Adipose tissue (tissue), 3 donors: ENCODE measurements at regions not wholly inside any gene's neighbourhood (a gene's known extent, or its start where the extent isn't known, plus 50 kb on each side); places are given as distances from the start of the nearest gene placed in this dataset.

Experiments
- H3K27ac ChIP-seq: one replicate; pipeline ENCODE4 v1.5.1; 2013; ENCODE audit warnings: low read depth, low read length
- WGBS, 3 donors: extraction: QIAGEN DNeasy Blood & Tissue Kit; methylation state at CpG; one replicate each; pipeline ENCODE4 v1.1.7; 2013; 5-methylcytosine and 5-hydroxymethylcytosine counted together
- donor health status: healthy with polysubstance abuse.
- donor health status: Bipolar disorder and iron deficiency.
- donor health status: healthy.

DNA sequence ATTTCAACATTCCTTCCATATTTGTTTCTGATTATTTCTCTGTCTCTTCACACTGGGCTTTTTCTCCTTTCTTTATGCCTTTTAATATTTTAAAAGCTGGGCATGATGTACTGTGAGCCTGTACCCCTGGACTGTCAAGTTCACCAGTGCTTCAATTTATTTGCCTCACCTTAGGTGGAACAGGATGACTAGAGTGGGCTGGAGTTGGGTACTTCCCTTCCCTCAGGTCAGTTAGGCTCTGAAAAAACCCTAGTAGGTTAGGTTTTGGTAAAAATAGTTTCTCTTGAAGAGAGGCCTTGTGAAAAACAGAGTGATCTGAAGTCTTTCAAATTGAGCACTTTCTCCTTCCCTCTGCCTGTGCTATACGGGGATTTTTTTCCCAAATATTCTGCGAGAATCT, 163.0 kb upstream of the LYPLAL1 start:
- no peak overlapping the region for H3K27ac ChIP-seq
- 94 to 98% (median 95%) methylated on average over 2 of the region's 2 CpGs for WGBS, 3 donors

DNA sequence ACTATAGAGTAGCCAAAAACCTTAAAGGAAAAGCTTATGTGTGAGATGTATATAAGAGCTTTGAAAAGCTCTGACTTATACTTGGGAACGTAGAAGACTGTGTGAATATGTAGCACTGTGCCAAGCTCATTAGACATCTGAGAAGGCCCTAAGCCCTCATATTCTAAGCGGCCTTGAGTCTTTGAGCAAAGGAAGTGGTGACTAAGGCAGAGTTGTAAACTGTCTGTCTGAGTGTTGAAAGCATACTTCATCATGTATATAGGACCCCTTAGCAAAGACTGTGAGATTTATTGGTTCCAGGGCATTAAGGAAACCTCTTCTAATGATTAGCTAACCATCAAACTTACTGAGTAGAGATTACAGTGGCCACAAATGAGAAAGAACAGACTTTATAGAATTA, 153.3 kb upstream of the LYPLAL1 start:
- 86 to 87% (median 86%) methylated on average over 2 of the region's 2 CpGs for WGBS, 3 donors
- no peak overlapping the region for H3K27ac ChIP-seq

DNA sequence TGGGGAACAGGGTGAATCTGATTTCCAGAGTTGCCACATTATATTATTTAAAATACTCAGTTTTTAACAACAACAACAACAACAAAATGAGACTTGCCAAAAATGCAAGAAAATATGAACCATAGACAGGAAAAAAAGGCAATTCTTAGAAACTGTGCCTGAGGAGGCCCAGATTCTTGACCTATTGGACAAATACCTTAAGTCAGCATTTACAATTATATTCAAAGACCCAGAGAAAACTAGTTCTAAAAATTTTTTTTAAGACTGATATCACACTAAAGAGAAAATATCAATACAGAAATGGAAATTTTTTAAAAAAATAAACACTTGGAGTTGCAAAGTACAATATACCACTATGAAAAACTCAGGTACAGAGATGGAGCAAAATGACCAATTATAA, 152.8 kb upstream of the LYPLAL1 start:
- no peak overlapping the region for H3K27ac ChIP-seq

DNA sequence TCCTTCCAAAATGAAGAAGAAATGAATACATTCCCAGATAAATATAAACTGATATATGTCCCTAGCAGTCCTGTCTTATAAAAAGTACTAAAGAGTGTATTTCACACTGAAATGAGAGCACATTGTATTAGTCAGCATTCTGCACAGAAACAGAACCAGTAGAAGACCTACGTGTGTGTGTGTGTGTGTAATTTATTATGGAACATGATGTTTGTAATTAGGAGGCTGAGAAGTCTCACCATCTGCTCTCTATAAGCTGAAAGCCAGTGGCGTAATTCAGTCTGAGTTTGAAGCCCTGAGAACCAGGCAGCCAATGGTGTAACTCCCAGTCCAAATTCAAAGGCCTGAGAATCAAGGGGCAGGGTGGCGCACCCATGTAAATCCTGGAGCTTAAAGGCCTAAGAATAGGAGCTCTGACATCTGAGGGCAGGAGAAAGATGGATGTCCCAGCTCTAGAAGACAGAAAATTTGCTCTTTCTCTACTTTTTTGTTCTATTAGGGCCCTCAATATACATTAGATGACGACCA, 146.5 kb upstream of the LYPLAL1 start:
- 80 to 86% (median 85%) methylated on average over 4 of the region's 4 CpGs for WGBS, 3 donors
- no peak overlapping the region for H3K27ac ChIP-seq

DNA sequence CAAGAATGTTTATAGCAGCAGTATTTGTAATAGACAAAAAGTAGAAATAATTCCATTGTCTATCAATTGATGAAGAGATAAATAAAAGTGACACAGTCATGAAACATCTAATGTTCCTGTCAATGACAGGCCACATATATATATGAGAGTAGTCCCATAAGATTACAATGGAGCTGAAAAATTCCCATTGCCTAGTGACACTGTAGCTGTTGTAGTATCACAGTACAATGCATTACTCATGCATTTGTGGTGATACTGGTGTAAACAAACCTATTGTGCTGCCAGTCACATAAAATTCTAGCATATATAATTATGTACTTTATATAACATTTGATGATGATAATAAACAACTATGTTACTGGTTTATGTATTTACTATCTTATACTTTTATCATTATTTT, 141.9 kb upstream of the LYPLAL1 start:
- no peak overlapping the region for H3K27ac ChIP-seq

DNA sequence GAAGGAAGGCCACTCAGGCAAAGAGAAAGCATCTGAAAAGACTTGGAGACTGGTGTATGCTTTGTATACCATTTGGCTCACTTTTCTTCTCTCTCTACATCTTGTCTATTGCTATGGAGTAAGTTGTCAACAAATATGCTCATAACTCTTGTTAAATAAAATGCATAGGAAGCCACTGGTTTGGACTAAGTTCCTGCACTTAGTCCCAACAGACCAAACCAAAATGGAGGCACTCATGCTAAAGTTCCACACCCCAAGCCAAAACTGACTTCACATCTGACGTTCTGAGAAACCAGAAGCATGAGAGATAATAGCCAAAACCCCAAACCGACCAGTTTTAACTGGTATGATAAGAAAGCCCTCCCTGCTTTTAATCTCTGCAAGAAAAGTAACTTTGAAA, 135.3 kb upstream of the LYPLAL1 start:
- H3K27ac ChIP-seq: no peak overlapping the region
- 82 to 87% (median 87%) methylated on average over 2 of the region's 2 CpGs for whole genome bisulfite sequencing, 3 donors

DNA sequence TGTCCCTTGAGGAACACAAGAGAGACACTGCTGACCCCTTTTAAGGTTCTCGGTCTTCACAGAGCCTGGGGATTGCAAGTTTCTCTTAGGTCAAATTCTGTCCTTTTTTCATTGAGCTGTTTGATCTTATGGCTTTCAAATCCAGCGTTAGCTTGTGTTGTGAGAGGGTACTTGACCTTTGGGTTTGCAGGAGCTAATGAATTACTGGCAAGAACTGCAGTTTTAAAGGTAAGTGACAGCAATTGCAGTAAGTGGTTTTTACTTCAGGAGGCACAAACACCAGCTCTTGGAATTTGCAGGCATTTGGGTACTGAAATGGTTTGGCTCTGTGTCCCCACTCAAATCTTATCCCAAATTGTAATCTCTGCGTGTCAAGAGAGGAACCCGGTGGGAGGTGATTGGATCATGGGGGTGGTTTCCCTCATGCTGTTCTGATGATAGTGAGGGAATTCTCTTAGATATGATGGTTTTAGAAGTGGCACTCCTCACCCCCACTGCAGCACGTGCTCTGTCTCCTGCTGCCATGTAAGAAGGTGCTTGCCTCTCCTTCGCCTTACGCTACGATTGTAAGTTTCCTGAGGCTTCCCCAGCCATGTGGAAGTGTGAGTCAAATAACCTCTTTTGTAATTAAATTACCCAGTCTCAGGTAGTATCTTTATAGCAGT, 134.5 kb upstream of the LYPLAL1 start:
- no peak overlapping the region for H3K27ac ChIP-seq

DNA sequence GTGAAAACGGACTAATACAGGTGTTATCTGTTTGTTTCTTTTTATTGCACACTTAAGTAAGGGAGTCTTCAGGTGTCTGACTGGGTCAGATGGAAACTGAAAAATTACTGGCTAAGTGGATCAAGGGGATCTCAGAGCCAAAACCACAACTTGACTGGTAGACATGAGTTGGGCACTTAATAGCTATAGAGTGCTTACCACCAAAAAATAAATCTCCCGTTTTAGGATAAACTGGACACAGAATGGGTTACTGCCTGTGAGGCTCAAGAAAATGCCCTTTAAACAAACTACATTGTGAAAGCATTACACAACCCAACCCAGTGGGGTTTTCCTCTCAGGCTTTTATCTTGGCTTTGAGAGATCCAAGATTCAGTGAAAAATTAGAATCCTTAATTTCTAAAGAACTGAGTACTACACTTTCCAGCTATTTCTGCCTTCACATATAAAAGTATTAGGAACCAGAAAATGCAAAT, 134.0 kb upstream of the LYPLAL1 start:
- H3K27ac ChIP-seq: no peak overlapping the region
- WGBS, 3 donors: 72 to 88% (median 74%) methylated on average over 2 of the region's 2 CpGs

More for the DNA sequence above, 134.5 kb upstream of the LYPLAL1 start:
- WGBS, 3 donors: 80 to 87% (median 83%) methylated on average over 8 of the region's 8 CpGs

DNA sequence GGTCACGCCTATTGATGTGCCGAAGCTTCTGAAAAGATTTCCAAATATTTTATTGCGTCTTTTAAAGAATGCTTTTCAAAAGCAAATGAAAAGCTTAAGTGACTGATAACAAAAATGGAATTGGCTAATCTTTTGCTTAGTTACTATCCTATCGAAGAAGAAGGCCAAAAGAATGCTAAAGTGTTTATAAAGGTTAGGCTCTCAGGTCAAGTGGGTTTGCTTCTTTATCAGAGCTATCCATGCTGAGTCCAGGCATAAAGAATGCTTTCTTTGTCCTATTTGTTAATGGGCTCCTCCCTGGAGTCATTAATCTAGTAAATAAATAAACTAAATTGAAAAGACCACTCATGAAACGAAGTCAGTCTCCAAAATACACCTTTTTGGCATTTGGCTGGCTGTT, 133.4 kb upstream of the LYPLAL1 start:
- no peak overlapping the region for H3K27ac ChIP-seq
- 66 to 70% (median 69%) methylated on average over 5 of the region's 5 CpGs for WGBS, 3 donors

DNA sequence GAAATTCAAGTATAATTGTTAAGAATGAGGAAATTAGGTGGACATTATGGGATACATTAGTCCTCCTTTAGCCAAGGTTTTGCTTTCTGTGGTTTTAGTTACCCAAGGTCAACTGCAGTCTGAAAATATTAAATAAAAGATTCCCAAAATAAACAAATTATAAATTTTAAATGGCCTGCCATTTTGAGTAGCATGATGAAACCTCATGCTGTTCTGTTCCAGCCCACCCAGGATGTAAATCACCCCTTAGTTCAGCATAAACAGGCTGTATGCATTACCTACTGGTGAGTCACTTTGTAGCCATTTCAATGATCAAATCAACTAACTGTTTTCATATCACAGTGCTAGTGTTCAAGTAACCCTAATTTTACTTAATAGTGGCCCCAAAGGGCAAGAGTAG, 132.5 kb upstream of the LYPLAL1 start:
- no peak overlapping the region for H3K27ac ChIP-seq

DNA sequence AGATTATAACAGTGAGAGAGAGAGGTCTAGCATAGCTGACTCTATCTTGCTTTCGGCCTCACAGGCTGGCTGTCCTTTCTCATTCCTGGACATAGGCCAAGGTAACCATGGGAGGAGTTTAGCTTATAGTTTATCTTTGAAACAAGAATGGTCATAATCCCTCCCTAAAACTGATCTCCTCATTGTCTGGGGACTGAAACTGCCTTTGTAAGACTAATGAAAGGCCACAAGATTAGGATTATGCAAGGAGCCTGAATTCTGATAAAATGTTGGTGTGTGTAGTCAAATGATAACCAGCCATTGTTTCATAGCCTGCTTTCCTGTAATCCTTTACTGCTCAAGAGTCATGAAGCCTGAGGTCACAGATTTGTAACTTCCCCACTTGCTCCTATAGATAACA, 131.9 kb upstream of the LYPLAL1 start:
- 0 to 92% (median 36%) methylated on average over 1 of the region's 1 CpG for WGBS, 3 donors
- H3K27ac ChIP-seq: no peak overlapping the region

DNA sequence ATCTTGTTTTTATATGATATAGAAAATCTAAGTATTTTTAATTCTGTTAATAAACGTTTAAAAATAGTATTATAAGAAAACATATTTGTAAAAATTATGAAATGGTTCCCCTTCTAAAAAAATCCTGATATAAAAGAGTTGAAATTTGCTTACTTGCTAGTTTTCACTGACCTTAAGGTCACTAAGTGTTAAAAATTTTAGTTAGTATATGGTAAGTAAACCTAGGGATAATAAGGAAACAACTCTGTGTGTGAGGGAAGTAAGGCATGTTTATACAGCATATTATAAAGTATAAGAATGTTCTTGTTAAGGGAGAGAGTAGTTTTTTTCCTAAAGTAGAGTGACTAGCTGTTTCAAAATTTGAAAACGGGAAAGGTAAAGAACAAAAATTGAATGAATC, 130.9 kb upstream of the LYPLAL1 start:
- 36 to 89% (median 57%) methylated on average over 2 of the region's 2 CpGs for WGBS, 3 donors
- no peak overlapping the region for H3K27ac ChIP-seq

DNA sequence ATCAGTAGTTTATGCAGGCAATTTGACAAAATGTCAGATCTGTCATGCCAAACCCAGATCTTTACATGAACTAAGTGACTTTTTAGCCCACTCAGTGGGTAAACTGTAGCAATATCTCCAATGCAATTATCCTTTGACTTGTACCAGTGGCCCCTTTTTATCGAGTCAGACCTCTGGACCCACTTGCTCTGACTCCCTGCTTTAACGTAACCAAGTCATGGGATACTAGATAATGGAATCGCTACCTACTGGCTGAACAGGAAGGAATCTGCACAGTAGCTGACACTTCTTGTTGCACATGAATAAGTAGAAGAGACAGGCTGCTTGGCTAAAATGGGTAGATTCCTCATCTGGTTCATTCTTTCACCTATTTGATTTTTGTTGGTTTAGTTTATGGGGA, 128.4 kb upstream of the LYPLAL1 start:
- 90 to 96% (median 94%) methylated on average over 3 of the region's 3 CpGs for WGBS, 3 donors
- H3K27ac ChIP-seq: no peak overlapping the region

DNA sequence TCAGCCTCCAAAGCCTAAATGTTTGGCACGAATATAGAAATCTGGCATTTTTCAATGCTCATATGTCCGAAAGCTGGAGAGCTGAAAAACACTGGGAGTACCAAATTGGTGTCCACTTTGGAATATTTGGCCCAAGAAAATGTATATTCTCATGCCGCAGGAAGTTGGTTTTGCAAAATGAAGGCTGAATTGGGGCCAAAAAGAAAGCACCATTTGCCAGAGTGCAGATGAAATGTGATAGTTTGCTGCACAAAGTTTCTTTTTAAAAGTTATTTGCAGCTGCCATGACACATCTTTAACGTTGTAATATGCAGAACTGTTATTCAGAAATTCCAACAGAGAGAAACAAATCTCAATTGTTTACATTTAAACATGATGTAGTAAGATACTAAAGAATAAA, 124.2 kb upstream of the LYPLAL1 start:
- WGBS, 3 donors: 50 to 69% (median 59%) methylated on average over 4 of the region's 4 CpGs
- H3K27ac ChIP-seq: no peak overlapping the region

DNA sequence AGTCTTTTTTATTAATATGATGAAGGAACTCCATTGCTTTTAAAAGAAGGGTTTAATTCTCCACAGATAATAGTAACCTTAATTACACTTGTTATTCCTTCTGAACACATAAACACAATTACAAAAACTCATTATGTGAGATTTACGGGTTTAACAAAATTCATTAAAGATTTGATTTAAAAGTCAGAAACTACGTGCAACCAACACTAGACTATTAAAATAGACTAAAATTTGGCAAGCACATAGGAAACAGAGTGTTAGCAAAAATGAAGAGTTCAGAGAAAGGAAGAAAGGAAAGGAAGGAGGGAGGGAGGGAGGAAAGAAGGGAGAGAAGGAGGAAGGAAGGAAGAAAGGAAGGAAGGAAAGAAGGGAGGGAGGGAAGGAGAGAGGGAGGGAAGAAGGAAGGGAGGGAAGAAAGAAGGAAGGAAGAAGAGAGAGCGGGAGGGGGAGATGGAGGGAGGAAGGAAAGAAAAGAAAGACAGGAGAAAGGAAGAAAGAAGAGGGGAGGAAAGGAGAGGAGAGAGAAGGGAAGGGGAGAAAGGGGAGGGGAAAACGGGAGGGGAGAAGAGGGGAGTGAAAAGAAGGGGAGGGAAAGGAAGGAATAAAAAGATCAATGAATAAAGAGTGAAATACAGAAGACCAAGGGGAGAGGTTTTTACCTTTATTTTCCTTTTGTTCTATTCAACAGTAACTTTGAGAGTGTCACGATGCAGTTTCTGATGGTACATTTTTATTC, 123.4 kb upstream of the LYPLAL1 start:
- no peak overlapping the region for H3K27ac ChIP-seq
- WGBS, 3 donors: 80 to 85% (median 82%) methylated on average over 5 of the region's 5 CpGs

DNA sequence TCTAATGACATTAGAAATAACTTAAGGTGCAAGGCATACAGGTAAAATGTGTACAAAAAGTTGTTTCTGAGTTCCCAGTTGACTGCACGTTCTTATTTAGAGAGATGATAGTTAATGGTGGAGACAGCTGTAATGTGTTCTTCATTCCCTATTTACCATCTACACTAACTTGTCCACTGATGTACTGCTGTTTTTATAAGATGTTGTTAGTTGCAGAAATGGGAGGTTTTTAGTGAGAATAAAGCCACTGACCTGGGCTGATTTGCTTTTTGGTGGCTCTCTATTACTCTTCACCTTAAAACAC, 122.9 kb upstream of the LYPLAL1 start:
- no peak overlapping the region for H3K27ac ChIP-seq
- WGBS, 3 donors: 0 to 86% (median 42%) methylated on average over 1 of the region's 1 CpG

DNA sequence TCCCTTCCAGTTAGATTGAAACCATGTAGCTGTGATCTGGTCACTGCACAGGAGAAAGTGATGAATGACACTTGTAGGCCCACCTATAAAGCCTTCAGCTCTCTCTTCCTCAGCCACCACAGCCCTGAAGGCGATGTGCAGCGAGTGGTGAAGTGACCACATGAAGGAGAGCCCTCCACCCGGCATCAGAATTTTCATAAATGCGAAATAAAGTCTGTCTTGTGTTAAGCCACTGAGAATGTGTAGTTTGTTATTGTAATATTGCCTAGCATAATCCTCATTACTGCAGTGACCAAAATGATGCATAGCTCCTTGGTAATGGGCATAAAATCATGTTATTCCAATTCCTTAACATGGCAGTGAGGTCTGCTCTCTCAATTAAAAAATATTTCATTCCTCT, 122.1 kb upstream of the LYPLAL1 start:
- H3K27ac ChIP-seq: no peak overlapping the region
- 71 to 95% (median 80%) methylated on average over 4 of the region's 4 CpGs for WGBS, 3 donors

DNA sequence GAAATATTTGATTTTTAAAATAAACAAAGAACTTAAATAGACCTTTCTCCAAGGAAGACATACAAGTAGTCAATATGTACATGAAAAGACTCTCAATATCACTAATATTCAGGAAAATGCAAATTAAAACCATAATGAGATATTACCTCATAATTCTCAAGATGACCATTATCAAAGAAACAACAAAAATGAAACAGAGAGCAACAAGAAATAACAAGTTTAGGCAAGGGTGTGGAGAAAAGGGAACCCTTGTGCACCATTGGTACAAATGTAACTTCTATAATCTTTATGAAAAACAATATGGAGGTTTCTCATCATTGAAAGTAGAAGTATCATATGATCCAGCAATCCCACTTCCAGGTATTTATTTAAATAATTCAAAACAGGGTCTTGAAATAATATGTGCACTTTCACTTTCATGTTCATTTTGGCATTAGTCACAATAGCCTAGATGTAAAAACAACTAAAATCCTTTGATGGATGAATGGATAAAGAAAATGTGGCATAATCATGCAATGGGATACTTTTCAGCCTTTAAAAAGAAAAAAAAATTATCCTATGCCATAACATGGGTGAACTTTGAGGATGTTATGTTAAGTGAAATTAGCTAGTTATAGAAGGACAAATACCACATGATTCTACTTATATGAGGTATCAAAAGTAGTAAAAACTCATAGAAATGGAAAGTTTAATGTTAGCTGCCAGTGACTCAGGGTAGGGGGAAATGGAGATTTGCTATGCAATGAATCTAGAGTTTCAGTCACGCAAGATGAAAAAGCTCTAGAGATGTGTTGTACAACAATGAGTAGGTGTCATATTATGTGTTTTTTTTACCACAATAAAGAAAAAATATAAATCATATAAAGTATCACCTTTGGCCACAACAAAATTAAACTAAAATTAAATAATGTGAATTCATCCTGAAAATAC, 114.5 kb upstream of the LYPLAL1 start:
- H3K27ac ChIP-seq: no peak overlapping the region
- 89 to 100% (median 94%) methylated on average over 1 of the region's 1 CpG for WGBS, 3 donors

DNA sequence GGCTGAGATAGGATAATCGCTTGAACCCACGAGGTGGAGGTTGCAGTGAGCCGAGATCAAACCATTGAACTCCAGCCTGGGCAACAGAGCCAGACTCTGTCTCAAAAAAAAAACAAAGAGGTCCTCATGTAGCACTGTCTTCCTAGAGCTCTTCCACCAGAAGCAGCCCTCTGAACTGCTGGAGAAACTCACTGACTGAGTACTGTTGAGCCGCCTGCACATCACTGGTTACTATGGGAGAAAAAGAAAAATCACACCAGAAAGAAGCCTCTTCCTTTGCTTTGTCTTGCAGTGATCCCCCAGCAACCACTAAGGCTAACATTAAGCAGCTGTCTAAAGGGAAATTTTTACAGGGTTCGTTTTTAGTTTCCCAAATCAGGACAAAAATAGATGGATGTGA, 112.9 kb upstream of the LYPLAL1 start:
- H3K27ac ChIP-seq: no peak overlapping the region
- 87 to 90% (median 88%) methylated on average over 5 of the region's 5 CpGs for WGBS, 3 donors
